ENCODE measurements at regions not wholly inside any gene's neighbourhood (a gene's known extent, or its start where the extent isn't known, plus 50 kb on each side); places are given as distances from the start of the nearest gene placed in this dataset.

GRCh38 chr3:124125315-124125714, 133.4 kb upstream of the ROPN1 start:
- Histone ChIP-seq H3F3A (ENCODE audit: insufficient read depth) (no peaks in the 10 kb centered on the region), H3K9me3 (ENCODE audit: insufficient read depth, low read length) (no peaks in the 10 kb centered on the region), H3K79me2 (ENCODE audit: insufficient read depth, low read length) (no peaks in the 10 kb centered on the region), H3K9ac (ENCODE audit: low read length) (no peak overlapping the region), H3K9me2 (replicated peaks; ENCODE audit: insufficient read depth, low read length) (no peaks in the 10 kb centered on the region), H3K27me3 (ENCODE audit: low read length) (no peaks in the 10 kb centered on the region), H3K27ac (ENCODE audit: low read depth, low read length) (no peak overlapping the region), H4K20me1 (ENCODE audit: low read depth, low read length) (no peaks in the 10 kb centered on the region), H2AFZ (ENCODE audit: low read depth, low read length, severe bottlenecking) (no peak overlapping the region), H3K4me3 (ENCODE audit: insufficient read depth, low read length, poor library complexity, severe bottlenecking) (no peak overlapping the region), H3K4me2 (ENCODE audit: low read depth, low read length, poor library complexity, severe bottlenecking) (no peak overlapping the region), H3K36me3 (ENCODE audit: low read length) (no peaks in the 10 kb centered on the region)
- TF ChIP-seq CTCF (IDR thresholded peaks at IDR 0.05; ENCODE audit: insufficient read depth, low read length, poor library complexity, severe bottlenecking) (no peak), EZH2phosphoT487 (conservative IDR thresholded peaks at IDR 0.05; ENCODE audit: low read length) (no peak)

GRCh38 chr3:124126436-124127023, 134.6 kb upstream of the ROPN1 start:
- H3K27ac ChIP-seq (ENCODE audit: low read depth, low read length): no peak overlapping the region
- no peak overlapping the region for H3K9ac ChIP-seq (ENCODE audit: low read length)
- H3K36me3 ChIP-seq (ENCODE audit: low read length): no peaks in the 10 kb centered on the region
- TF ChIP-seq EZH2phosphoT487 (conservative IDR thresholded peaks at IDR 0.05; ENCODE audit: low read length): no peak
- TF ChIP-seq CTCF (IDR thresholded peaks at IDR 0.05; ENCODE audit: insufficient read depth, low read length, poor library complexity, severe bottlenecking): no peak
- no peaks in the 10 kb centered on the region for H3K9me2 ChIP-seq (replicated peaks; ENCODE audit: insufficient read depth, low read length)
- H4K20me1 ChIP-seq (ENCODE audit: low read depth, low read length): no peaks in the 10 kb centered on the region
- no peaks in the 10 kb centered on the region for H3F3A ChIP-seq (ENCODE audit: insufficient read depth)
- H3K79me2 ChIP-seq (ENCODE audit: insufficient read depth, low read length): no peaks in the 10 kb centered on the region
- no peak overlapping the region for H3K4me3 ChIP-seq (ENCODE audit: insufficient read depth, low read length, poor library complexity, severe bottlenecking)
- H3K4me2 ChIP-seq (ENCODE audit: low read depth, low read length, poor library complexity, severe bottlenecking): no peak overlapping the region
- H3K27me3 ChIP-seq (ENCODE audit: low read length): no peaks in the 10 kb centered on the region
- no peak overlapping the region for H2AFZ ChIP-seq (ENCODE audit: low read depth, low read length, severe bottlenecking)
- no peaks in the 10 kb centered on the region for H3K9me3 ChIP-seq (ENCODE audit: insufficient read depth, low read length)

- Histone ChIP-seq H3K9me2 (replicated peaks; ENCODE audit: insufficient read depth, low read length) (no peaks in the 10 kb centered on the region), H3K4me3 (ENCODE audit: insufficient read depth, low read length, poor library complexity, severe bottlenecking) (no peak overlapping the region), H3K27me3 (ENCODE audit: low read length) (no peaks in the 10 kb centered on the region), H3K9ac (ENCODE audit: low read length) (no peak overlapping the region), H3K27ac (ENCODE audit: low read depth, low read length) (no peak overlapping the region), H3K36me3 (ENCODE audit: low read length) (no peaks in the 10 kb centered on the region), H3F3A (ENCODE audit: insufficient read depth) (no peaks in the 10 kb centered on the region), H3K4me2 (ENCODE audit: low read depth, low read length, poor library complexity, severe bottlenecking) (no peak overlapping the region), H4K20me1 (ENCODE audit: low read depth, low read length) (no peaks in the 10 kb centered on the region), H3K9me3 (ENCODE audit: insufficient read depth, low read length) (no peaks in the 10 kb centered on the region), H2AFZ (ENCODE audit: low read depth, low read length, severe bottlenecking) (no peak overlapping the region), H3K79me2 (ENCODE audit: insufficient read depth, low read length) (no peaks in the 10 kb centered on the region)
- no peak for TF ChIP-seq CTCF (IDR thresholded peaks at IDR 0.05; ENCODE audit: insufficient read depth, low read length, poor library complexity, severe bottlenecking)
- no peak for TF ChIP-seq EZH2phosphoT487 (conservative IDR thresholded peaks at IDR 0.05; ENCODE audit: low read length)
Observed at GRCh38 chr3:124131158-124131557, 139.2 kb upstream of the ROPN1 start.

Data from SU-DHL-6 (cell line).